ENCODE measurements at regions not wholly inside any gene's neighbourhood (a gene's known extent, or its start where the extent isn't known, plus 50 kb on each side); places are given as distances from the start of the nearest gene placed in this dataset.

DNA sequence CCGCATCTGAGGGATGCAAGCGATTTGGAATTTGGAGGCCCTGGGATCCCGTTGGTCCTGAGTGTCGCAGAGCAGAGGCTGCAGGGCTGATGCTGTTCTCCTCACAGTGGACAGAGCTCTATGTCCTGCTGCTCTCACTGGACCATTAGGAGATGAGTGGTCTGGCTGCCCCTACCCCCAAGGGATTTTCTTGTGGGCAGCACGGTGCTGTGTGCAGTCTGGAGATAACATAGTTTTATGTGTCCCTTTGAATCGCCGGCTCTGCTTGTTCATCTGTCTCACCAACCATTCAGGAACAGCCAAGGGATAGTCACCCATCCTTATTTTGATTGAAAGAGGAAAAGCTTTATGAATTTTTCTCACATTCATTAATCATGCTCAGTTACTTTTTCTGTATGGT is 49.9 kb downstream of the CHRM3 start:
- H3K4me1 ChIP-seq = no peaks in the 10 kb centered on the region
- intact Hi-C loops (cut with DNase I) = no loop called here
- no peak for ATAC-seq
- TF ChIP-seq, protein P1, sequence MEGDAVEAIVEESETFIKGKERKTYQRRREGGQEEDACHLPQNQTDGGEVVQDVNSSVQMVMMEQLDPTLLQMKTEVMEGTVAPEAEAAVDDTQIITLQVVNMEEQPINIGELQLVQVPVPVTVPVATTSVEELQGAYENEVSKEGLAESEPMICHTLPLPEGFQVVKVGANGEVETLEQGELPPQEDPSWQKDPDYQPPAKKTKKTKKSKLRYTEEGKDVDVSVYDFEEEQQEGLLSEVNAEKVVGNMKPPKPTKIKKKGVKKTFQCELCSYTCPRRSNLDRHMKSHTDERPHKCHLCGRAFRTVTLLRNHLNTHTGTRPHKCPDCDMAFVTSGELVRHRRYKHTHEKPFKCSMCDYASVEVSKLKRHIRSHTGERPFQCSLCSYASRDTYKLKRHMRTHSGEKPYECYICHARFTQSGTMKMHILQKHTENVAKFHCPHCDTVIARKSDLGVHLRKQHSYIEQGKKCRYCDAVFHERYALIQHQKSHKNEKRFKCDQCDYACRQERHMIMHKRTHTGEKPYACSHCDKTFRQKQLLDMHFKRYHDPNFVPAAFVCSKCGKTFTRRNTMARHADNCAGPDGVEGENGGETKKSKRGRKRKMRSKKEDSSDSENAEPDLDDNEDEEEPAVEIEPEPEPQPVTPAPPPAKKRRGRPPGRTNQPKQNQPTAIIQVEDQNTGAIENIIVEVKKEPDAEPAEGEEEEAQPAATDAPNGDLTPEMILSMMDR (IDR thresholded peaks at IDR 0.05) = no peak
- TF ChIP-seq POLR2A (IDR thresholded peaks at IDR 0.05) = no peak
- no peak overlapping the region for H3K4me3 ChIP-seq
- H3K27ac ChIP-seq = no peak overlapping the region
- no peaks in the 10 kb centered on the region for H3K9me3 ChIP-seq
- no peak for DNase-seq
- H3K36me3 ChIP-seq = no peaks in the 10 kb centered on the region
- WGBS (ENCODE audit: insufficient coverage, low coverage, low lambda C conversion rate, missing lambda C conversion rate) = 68% methylated on average over 3 of the region's 7 CpGs
- H3K27me3 ChIP-seq = no peaks in the 10 kb centered on the region

DNA sequence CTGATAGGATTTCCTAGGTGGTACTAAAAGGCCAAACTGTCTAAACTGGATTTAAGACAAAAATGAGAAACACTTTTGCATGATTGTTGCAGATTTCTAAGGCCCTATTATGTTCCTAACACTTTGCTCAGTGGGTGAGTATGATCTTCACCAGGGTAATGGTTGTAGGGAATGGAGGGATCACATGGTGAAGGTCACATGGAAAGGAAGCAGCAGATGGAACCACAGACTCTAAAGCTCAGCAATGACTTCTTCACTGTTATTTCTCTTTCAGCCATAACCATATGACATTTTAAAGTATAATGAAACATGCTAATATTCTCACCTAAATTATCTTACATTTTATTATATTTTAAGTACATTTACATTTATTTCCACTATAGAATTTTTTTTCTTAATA is 51.5 kb downstream of the CHRM3 start:
- Histone ChIP-seq H3K9me3 (no peaks in the 10 kb centered on the region), H3K4me1 (no peaks in the 10 kb centered on the region), H3K27me3 (no peaks in the 10 kb centered on the region), H3K36me3 (no peaks in the 10 kb centered on the region), H3K4me3 (no peak overlapping the region), H3K27ac (no peak overlapping the region)
- ATAC-seq = no peak
- intact Hi-C loops (cut with DNase I) = no loop called here
- TF ChIP-seq, protein P1 (IDR thresholded peaks at IDR 0.05) = no peak
- TF ChIP-seq POLR2A (IDR thresholded peaks at IDR 0.05) = no peak
- no peak for DNase-seq

DNA sequence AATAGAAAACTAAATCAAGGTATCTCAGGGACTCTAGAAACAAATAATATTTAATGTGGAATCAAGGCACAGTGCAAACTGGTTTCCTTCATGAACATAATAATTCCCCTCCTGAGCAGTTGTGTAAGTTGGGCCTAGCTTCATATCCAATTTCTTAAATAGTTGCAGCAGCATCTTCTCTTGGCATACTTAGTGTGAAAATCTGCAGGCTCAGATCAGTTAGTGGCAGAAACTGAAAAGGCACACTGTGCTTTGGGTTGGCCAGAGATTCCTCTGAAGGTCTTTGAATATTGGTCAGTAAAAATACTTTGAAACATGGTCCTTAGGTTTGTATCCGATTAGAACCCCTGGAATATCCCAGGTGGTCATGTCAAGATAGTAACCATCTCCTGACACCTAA is 52.5 kb downstream of the CHRM3 start:
- Histone ChIP-seq H3K4me1 (no peaks in the 10 kb centered on the region), H3K36me3 (no peaks in the 10 kb centered on the region), H3K9me3 (no peaks in the 10 kb centered on the region), H3K27me3 (no peaks in the 10 kb centered on the region), H3K4me3 (no peak overlapping the region), H3K27ac (no peak overlapping the region)
- DNase-seq (no peak), ATAC-seq (no peak)
- TF ChIP-seq POLR2A (IDR thresholded peaks at IDR 0.05) = no peak
- TF ChIP-seq, protein P1 (IDR thresholded peaks at IDR 0.05) = no peak
- WGBS (ENCODE audit: insufficient coverage, low coverage, low lambda C conversion rate, missing lambda C conversion rate) = 33% methylated on average over 1 of the region's 1 CpG
- intact Hi-C loops (cut with DNase I) = no loop called here

DNA sequence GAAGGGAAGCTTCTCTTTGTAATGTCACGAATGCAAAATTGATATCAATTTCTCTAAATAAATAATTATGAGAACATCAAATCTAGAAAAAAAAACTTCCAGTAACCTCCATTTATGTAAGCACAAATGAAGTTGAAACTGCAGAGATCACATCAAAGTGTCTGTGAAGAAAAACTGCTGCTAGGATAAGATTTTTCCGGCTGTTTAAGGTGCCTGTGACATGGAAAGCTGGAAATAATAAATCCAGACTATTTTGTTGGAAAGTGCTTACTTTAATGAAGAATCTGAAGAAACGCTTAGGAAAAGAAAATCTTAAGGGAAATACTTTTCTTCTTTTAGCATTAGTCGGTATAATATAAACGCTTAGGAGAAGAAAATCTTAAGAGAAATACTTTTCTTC is 57.0 kb downstream of the CHRM3 start:
- 48% methylated on average over 5 of the region's 5 CpGs for WGBS (ENCODE audit: insufficient coverage, low coverage, low lambda C conversion rate, missing lambda C conversion rate)
- Histone ChIP-seq H3K4me1 (no peaks in the 10 kb centered on the region), H3K27me3 (no peaks in the 10 kb centered on the region), H3K27ac (no peak overlapping the region), H3K36me3 (no peaks in the 10 kb centered on the region), H3K9me3 (no peaks in the 10 kb centered on the region), H3K4me3 (no peak overlapping the region)
- DNase-seq (no peak), ATAC-seq (no peak)
- intact Hi-C loops (cut with DNase I) = no loop called here
- TF ChIP-seq, protein P1 (IDR thresholded peaks at IDR 0.05) = no peak
- TF ChIP-seq POLR2A (IDR thresholded peaks at IDR 0.05) = no peak

DNA sequence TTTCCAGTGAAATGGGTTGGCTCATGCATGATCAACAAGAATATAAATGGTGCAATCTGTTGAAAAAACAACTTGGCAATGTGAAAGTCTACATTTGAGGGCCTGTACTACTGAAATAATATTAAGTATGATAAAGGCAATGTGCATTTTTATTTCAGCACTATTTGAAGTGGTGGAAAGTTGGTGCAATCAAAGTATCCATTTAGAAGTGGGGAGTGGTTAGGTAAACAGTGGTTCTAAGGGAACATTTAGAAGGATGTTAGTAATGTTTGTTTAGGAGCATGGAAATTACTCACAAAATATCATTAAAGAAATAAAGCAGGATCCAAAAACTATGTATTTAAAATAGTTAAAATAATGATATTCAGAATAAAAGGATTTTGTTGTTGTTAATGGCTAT is 60.2 kb downstream of the CHRM3 start:
- Histone ChIP-seq H3K4me3 (no peak overlapping the region), H3K4me1 (no peaks in the 10 kb centered on the region), H3K9me3 (no peaks in the 10 kb centered on the region), H3K27ac (no peak overlapping the region), H3K27me3 (no peaks in the 10 kb centered on the region), H3K36me3 (no peaks in the 10 kb centered on the region)
- intact Hi-C loops (cut with DNase I) = no loop called here
- ATAC-seq (no peak), DNase-seq (no peak)
- TF ChIP-seq, protein P1 (IDR thresholded peaks at IDR 0.05) = no peak
- TF ChIP-seq POLR2A (IDR thresholded peaks at IDR 0.05) = no peak

All from right lobe of liver (tissue), 6 donors.